Heart right ventricle (tissue), 16 donors: ENCODE measurements at regions not wholly inside any gene's neighbourhood (a gene's known extent, or its start where the extent isn't known, plus 50 kb on each side); places are given as distances from the start of the nearest gene placed in this dataset.
"Not testable (repeated sequence)": the region's sequence is repeated elsewhere in the genome, so short reads cannot be mapped to it uniquely, and the experiment has no call there.

ENCODE experiments used
- ATAC-seq, 8 donors: fragments of 200-7000 bp; cut with Tn5 transposase; one replicate each; pipeline ENCODE4 v1.9.1; 2020; ENCODE audit warnings: mild to moderate bottlenecking in 8 of 8, moderate library complexity in 8 of 8, moderate number of reproducible peaks in 1 of 8
- DNase-seq, 2 donors: peaks; one replicate each; pipeline ENCODE4 v3.0.0-alpha.2; 2020
- H3K27ac ChIP-seq, 10 donors: fragments of 200-600 bp; sonication (generic) in 2 of 10; one replicate each; pipeline versions ENCODE4 v1.5.0 to v1.8.0; 2020 to 2022; ENCODE audit warnings: mild to moderate bottlenecking in 3 of 10
- H3K27me3 ChIP-seq, 7 donors: fragments of 200-600 bp; one replicate each; pipeline ENCODE4 v1.8.0; 2021 to 2022; ENCODE audit warnings: mild to moderate bottlenecking in 2 of 7
- H3K36me3 ChIP-seq, 9 donors: fragments of 200-600 bp; sonication (generic) in 1 of 9; one replicate each; pipeline versions ENCODE4 v1.5.0 to v1.8.0; 2020 to 2022; ENCODE audit warnings: mild to moderate bottlenecking in 2 of 9
- H3K4me1 ChIP-seq, 9 donors: fragments of 200-600 bp; sonication (generic) in 1 of 9; one replicate each; pipeline versions ENCODE4 v1.5.0 to v1.8.0; 2020 to 2022; ENCODE audit warnings: mild to moderate bottlenecking in 4 of 9
- H3K4me3 ChIP-seq, 10 donors: fragments of 200-600 bp; sonication (generic) in 2 of 10; one replicate each; pipeline versions ENCODE4 v1.5.0 to v1.8.0; 2020 to 2022; ENCODE audit warnings: mild to moderate bottlenecking in 7 of 10, moderate library complexity in 2 of 10
- H3K9me3 ChIP-seq, 11 donors: fragments of 200-600 bp in 10 of 11; sonication (generic) in 2 of 11; one replicate each; pipeline versions ENCODE4 v1.5.0 to v1.8.0; 2013 to 2022; ENCODE audit warnings: mild to moderate bottlenecking in 2 of 11, control low read depth in 1 of 11, moderate library complexity in 1 of 11
- WGBS, 2 donors: extraction: QIAGEN DNeasy Blood & Tissue Kit; methylation state at CpG; one replicate each; pipeline ENCODE4 v1.1.7; 2013; ENCODE audit warnings: inconsistent platforms in 1 of 2; 5-methylcytosine and 5-hydroxymethylcytosine counted together
- intact Hi-C, 10 donors: fragments of 100-400 bp; cut with DNase I; formaldehyde crosslinking; loops; one replicate each; pipeline versions ENCODE4 v1.11.1 to v1.14.2; 2022
- TF ChIP-seq, protein P1 (sequence below), 9 donors: fragments of 200-600 bp; sonication (generic) in 2 of 9; IDR thresholded peaks; one replicate each; pipeline versions ENCODE4 v1.5.0 to v1.8.0; 2021 to 2022; ENCODE audit warnings: antibody characterized with exemption in 9 of 9, mild to moderate bottlenecking in 5 of 9, moderate library complexity in 1 of 9
- donor health status: Arrhythmogenic right ventricular cardiomyopathy.
- donor health status: ischemic (EF 13 %, LVEDD 7.1; RV severe dilation, severe dysfunction).
- donor health status: healthy with polysubstance abuse.
- donor health status: DM: no; HTN: yes; CAD: no.
- donor health status: DM: no; HTN: no; CAD: no.
- donor health status: ischemic (EF 25% LVEDD 6.9; RV normal size, moderate dysfunction).
- donor health status: ischemic (EF 25% LVEDD 5.7; RV mildly dilated, moderate dysfunction).
- donor health status: healthy.
- donor health status: DM: yes; HTN: yes; CAD: no.
- donor health status: Ischemic cardiomyopathy.
- donor health status: ischemic (EF 35%, LVEDD 5.7; RV mildly dilated, moderate dysfunction).
- donor health status: nonischemic (EF 11% LVEDD 7.7; RV severe dilation, severe dysfunction).
- donor health status: DM: yes; HTN: yes; CAD: no.
- donor health status: PGD.
- donor health status: ischemic (EF 29% LVEDD 5.4; RV normal size, mild dysfunction).
- donor health status: nonischemic (EF 23%, LVEDD 6.1; RV moderate dilation, normal function).

DNA sequence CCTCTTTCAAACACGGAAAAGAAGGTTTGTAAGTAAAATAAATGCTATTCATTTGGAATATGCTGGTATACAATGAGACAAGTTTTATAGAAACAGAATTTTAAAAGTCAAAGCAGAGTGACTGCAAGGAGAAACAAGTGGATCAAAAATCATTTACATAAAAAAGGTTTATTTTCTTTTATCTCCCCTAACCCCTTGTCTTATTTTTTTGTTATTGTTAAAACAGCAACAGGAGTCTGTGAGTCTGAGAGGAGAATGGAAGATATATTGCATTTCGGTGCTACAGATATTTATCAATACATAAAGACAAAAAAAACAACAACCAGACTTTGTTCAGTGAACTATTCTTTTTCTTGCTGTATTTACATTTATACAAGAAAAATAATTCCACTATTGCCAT, 1116.4 kb downstream of the OTOL1 start:
- ATAC-seq, result no peak
- peaks cover 0 to 4% (median 0%) of the 10 kb centered on the region in 11 donors for H3K9me3 ChIP-seq
- intact Hi-C loops, result no loop called here
- H3K4me1 ChIP-seq, result no peaks in the 10 kb centered on the region
- no peak overlapping the region for H3K27ac ChIP-seq
- no peaks in the 10 kb centered on the region for H3K36me3 ChIP-seq
- no peak for DNase-seq
- 72 to 75% methylated on average over 2 of the region's 2 CpGs for WGBS, 2 donors
- H3K4me3 ChIP-seq, result no peak overlapping the region
- H3K27me3 ChIP-seq, result no peaks in the 10 kb centered on the region
- TF ChIP-seq, protein P1, sequence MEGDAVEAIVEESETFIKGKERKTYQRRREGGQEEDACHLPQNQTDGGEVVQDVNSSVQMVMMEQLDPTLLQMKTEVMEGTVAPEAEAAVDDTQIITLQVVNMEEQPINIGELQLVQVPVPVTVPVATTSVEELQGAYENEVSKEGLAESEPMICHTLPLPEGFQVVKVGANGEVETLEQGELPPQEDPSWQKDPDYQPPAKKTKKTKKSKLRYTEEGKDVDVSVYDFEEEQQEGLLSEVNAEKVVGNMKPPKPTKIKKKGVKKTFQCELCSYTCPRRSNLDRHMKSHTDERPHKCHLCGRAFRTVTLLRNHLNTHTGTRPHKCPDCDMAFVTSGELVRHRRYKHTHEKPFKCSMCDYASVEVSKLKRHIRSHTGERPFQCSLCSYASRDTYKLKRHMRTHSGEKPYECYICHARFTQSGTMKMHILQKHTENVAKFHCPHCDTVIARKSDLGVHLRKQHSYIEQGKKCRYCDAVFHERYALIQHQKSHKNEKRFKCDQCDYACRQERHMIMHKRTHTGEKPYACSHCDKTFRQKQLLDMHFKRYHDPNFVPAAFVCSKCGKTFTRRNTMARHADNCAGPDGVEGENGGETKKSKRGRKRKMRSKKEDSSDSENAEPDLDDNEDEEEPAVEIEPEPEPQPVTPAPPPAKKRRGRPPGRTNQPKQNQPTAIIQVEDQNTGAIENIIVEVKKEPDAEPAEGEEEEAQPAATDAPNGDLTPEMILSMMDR (IDR thresholded peaks at IDR 0.05), result no peak

DNA sequence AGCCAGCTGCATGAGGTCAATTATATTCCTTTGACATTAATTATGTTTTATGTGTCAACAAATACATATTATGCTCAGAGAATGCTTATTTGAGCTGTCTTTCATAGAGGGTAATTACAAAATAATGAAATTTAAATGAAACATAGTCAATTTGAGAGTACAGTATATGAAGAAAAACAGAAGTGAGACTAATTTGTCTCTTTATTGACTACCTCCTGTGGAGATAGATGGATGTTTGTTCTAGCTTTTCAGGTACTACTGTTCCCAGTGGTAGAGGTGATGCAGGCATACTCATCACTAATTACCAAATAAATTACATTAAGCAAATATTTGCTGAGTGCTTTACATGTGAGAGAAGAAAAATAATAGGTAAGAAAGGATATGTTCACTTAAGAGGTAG, 1129.6 kb downstream of the OTOL1 start:
- Histone ChIP-seq H3K9me3 (peaks cover 0 to 19% (median 1%) of the 10 kb centered on the region in 11 donors), H3K4me3 (no peak overlapping the region), H3K4me1 (no peaks in the 10 kb centered on the region), H3K27ac (no peak overlapping the region), H3K27me3 (no peaks in the 10 kb centered on the region), H3K36me3 (no peaks in the 10 kb centered on the region)
- no peak for ATAC-seq
- no peak for DNase-seq
- TF ChIP-seq, protein P1 (IDR thresholded peaks at IDR 0.05), result no peak
- intact Hi-C loops, result no loop called here

DNA sequence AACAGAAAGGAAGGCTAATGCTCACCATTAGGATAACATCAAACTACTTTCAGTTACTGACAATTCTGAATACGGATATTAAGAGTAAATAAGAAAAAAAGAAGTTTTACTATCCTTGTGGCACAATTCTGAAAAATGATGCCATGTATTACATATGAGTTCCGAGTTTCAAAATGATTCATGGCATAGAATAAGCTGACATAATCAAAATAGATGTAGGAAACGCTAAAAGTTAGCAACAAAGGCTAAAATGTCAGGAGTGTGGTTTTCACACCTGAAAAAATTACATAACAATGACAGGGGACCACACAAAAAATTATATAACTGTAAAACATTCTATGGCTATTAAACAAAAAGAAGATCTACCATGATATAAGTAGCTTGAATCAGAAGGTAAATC, 1131.9 kb downstream of the OTOL1 start:
- TF ChIP-seq, protein P1 (IDR thresholded peaks at IDR 0.05), result no peak
- intact Hi-C loops, result no loop called here
- ATAC-seq, result no peak

DNA sequence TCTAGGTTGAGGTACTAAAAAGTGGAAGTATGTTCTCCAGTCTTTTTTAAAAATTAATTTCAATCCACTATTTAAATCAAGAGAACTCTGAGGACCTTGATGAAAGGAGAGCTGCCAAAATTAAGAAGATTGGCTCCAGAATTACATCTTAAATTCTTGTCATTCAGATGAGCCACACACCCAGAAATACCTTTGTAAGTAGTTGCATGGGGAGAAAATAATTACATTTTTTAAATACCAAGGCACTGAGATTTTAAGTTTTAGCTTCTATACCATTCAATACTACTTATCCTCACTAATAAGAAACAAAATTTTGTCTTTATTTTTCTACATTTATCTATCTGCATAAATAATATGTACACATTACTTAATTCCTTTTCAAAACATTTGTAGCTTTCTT, 1132.8 kb downstream of the OTOL1 start:
- Histone ChIP-seq H3K36me3 (no peaks in the 10 kb centered on the region), H3K27me3 (no peaks in the 10 kb centered on the region), H3K27ac (no peak overlapping the region), H3K4me1 (no peaks in the 10 kb centered on the region), H3K9me3 (peaks cover 0 to 5% (median 0%) of the 10 kb centered on the region in 11 donors), H3K4me3 (no peak overlapping the region)
- TF ChIP-seq, protein P1 (IDR thresholded peaks at IDR 0.05), result no peak
- DNase-seq (no peak), ATAC-seq (no peak)
- intact Hi-C loops, result no loop called here

More for the DNA sequence above, 1131.9 kb downstream of the OTOL1 start:
- no peak overlapping the region for H3K4me3 ChIP-seq
- no peaks in the 10 kb centered on the region for H3K4me1 ChIP-seq
- peaks cover 0 to 5% (median 0%) of the 10 kb centered on the region in 11 donors for H3K9me3 ChIP-seq
- no peaks in the 10 kb centered on the region for H3K27me3 ChIP-seq
- no peak for DNase-seq
- no peak overlapping the region for H3K27ac ChIP-seq
- no peaks in the 10 kb centered on the region for H3K36me3 ChIP-seq
- WGBS, 2 donors, result 85 to 87% methylated on average over 3 of the region's 3 CpGs

DNA sequence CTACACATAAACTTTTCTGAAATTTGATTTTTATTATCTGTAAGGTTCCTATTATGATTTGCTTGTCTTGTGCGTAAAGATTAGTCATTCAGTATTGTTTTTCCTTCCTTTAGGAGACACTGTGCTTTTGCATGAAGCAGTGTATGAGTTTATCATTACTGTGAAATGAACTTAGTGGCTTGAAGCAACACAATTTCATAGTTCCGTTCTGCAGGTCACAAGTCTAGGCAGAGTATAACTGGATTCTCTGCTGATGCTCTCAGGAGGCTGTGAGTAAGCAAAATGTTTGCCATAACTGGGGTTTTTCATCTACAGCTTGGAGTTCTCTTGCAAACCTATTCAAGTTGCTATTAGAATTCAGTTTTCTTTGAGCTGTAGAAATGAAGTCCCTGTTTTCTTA, 1136.1 kb downstream of the OTOL1 start:
- Histone ChIP-seq H3K4me1 (no peaks in the 10 kb centered on the region), H3K9me3 (peaks cover 0 to 12% (median 0%) of the 10 kb centered on the region in 11 donors), H3K27me3 (no peaks in the 10 kb centered on the region), H3K27ac (no peak overlapping the region), H3K4me3 (no peak overlapping the region), H3K36me3 (no peaks in the 10 kb centered on the region)
- DNase-seq (no peak), ATAC-seq (no peak)
- intact Hi-C loops, result no loop called here
- WGBS, 2 donors, result 77 to 81% methylated on average over 2 of the region's 2 CpGs
- TF ChIP-seq, protein P1 (IDR thresholded peaks at IDR 0.05), result no peak

DNA sequence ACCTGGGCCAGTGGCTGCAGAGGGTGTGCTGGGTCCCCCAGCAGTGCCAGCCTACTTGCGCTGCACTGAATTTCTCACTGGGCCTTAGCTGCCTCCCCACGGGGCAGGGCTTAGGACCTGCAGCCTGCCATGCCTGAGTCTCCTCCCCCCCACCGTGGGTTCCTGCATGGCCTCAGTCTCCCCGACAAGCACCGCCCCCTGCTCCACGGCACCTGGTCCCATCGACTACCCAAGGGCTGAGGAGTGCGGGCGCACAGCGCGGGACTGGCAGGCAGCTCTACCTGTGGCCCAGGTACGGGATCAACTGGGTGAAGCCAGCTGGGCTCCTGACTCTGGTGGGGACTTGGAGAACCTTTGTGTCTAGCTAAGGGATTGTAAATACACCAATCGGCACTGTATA, 1143.6 kb downstream of the OTOL1 start:
- 94 to 97% methylated on average over 13 of the region's 13 CpGs for WGBS, 2 donors
- H3K4me1 ChIP-seq, H3K27ac ChIP-seq, ATAC-seq, intact Hi-C loops, H3K36me3 ChIP-seq, H3K27me3 ChIP-seq, H3K4me3 ChIP-seq, DNase-seq: not testable (repeated sequence)
- H3K9me3 ChIP-seq, result peaks cover 0 to 28% (median 0%) of the 10 kb centered on the region in 11 donors
